Glomerular visceral epithelial cell (primary cell): ENCODE measurements at regions not wholly inside any gene's neighbourhood (a gene's known extent, or its start where the extent isn't known, plus 50 kb on each side); places are given as distances from the start of the nearest gene placed in this dataset.
"Not testable (repeated sequence)": the region's sequence is repeated elsewhere in the genome, so short reads cannot be mapped to it uniquely, and the experiment has no call there.

Experiments
- DNase-seq: peaks from one replicate; pipeline ENCODE4 v3.0.0-alpha.2; 2016; ENCODE audit errors: extremely low spot score

DNA sequence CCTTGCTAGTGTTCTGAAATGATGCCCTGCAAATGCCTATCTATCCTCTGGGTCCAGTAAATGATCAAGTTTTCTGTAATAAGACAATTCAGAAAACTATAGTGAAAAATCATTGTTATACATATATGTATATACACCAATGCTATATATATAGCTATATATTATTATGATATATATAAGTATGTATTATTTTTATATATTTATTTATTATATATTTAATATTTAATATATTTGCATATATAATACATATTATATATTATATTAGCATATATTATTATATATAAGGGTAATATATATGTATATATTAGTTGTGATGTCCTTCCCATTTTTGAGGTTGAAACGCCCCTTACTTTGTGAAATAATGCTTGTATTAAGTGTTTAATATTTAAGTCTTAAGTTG, 181.4 kb upstream of the CACNA2D1 start:
- DNase-seq: no peak

- peak; percentile 74 for DNase-seq
Observed at GRCh38 chr7:82624337-82624736, 180.8 kb upstream of the CACNA2D1 start.

- DNase-seq: no peak
Observed at GRCh38 chr7:82623812-82624211, 180.2 kb upstream of the CACNA2D1 start.

- DNase-seq: no peak
Observed at GRCh38 chr7:82617156-82617555, 173.6 kb upstream of the CACNA2D1 start.

- DNase-seq: no peak
Observed at GRCh38 chr7:82616059-82616728, 172.6 kb upstream of the CACNA2D1 start.

GRCh38 chr7:82615527-82615926, 171.9 kb upstream of the CACNA2D1 start:
- DNase-seq: no peak

GRCh38 chr7:82609746-82610145, 166.2 kb upstream of the CACNA2D1 start:
- DNase-seq: no peak

DNA sequence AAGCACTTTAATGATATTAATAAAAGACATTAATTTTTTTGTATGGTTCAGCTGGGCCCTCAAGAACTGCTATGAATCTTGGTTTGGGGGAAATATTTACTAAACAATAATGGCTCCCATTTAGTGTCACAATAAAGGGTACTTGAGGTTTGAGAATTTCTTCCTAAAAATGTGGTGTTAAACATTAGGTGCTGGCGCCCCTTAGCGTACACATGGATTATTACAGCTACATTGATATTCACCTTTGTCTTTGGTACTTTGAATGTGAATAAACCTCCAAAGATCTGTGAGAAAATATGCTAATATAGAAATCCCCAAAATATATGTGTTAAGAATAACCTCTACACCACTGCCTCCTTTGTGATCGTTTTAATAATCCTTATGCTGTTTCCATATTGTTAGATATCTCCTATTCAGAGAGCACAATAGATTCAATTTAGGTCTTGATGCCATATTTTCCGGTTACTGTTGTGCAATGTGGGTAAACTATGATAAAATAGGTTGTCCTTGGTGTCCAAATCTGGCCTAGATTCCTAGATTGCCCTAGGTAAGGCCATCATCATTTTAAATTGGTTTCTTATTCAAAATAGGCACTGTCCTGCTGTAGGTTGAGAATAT, 161.8 kb upstream of the CACNA2D1 start:
- DNase-seq: peak; percentile 34

DNA sequence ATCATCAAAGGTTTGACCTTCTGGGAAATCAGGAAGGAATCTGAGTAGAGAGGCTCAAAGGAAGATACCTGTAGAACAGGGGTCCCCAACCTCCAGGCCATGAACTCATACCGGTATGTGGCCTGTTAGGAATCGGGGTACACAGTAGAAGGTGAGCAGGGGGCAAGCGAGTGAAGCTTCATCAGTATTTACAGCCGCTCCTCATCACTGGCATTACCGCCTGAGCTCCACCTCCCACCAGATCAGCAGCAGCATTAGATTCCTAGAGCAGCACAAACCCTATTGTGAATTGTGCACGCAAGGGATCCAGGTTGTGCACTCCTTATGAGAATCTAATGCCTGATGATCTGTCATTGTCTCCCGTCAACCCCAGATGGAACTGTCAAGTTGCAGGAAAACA, 158.5 kb upstream of the CACNA2D1 start:
- no peak for DNase-seq

- no peak for DNase-seq
Observed at GRCh38 chr7:82600531-82600930, 157.0 kb upstream of the CACNA2D1 start.

- DNase-seq: no peak
Observed at GRCh38 chr7:82599895-82600294, 156.3 kb upstream of the CACNA2D1 start.

DNA sequence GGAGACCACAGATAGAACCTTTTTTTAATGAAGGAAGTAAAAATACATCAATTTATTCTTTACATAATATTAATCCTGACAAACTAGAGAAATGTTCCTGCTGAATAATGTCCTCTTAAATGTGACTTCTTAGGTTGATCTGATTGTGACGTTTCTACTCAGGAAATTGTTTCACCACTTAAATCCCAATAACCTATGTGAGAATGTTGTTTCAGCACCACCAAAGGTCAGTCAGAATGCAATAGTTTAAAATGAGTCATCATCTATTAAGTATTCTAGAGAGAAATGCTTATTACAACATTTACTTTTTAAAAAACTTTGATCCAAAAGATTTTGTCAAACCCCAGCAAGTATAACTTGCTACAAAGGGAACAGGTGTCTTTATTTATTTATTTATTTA, 155.4 kb upstream of the CACNA2D1 start:
- peak; percentile 11 for DNase-seq

DNA sequence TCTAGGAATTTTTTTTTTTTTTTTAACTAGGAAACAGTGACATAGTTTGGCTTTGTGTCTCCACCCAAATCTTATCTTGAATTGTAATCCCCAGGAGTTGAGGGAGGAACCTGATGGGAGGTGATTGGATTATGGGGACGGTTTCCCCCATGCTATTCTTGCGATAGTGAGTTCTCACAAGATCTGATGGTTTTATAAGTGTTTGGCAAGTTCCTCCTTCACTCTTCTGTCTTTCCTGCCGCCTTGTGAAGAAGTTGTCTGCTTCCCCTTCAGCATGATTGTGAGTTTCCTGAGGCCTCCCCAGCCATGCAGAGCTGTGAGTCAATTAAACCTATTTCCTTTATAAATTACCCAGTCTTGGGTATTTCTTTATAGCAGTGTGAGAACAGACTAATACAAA, 152.2 kb upstream of the CACNA2D1 start:
- not testable (repeated sequence) for DNase-seq

- no peak for DNase-seq
Observed at GRCh38 chr7:82595176-82595575, 151.6 kb upstream of the CACNA2D1 start.

DNA sequence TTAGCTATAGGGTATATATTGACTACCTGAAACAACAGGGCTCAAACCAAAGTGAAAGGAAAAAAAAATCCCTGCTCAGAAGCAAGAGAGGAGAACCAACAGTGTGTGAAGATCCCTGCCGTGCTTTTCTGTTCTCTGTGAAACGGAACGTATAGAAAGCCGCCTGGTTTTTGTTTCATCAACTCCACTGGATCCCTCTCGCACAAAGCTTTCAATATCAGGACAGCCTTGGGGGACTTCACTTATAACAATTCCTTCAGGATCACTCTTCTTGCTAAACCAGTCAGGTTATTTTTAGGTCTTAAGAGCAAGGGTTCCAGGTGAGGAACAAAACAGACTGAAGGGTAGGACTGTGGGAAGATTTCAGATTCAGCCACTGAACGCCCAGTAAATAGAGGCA, 151.1 kb upstream of the CACNA2D1 start:
- no peak for DNase-seq

DNA sequence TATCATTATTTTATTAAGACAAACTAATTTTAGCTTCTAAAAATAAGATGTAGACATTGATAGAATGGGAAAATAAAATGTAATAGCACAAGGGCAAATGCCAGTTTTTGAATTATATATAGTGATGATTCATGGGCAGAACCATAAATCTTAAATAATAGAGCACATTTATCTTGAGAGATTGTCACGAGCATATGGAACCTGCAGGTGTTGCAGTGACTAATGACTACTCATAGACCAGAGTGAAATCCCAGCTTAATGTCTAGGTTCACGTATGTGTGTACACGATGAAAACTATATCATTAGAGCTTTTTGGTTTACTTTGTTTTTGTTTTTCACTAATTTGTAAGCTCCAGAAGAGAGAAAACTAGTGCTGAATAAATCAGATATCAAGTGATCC, 150.2 kb upstream of the CACNA2D1 start:
- peak; percentile 8 for DNase-seq

DNA sequence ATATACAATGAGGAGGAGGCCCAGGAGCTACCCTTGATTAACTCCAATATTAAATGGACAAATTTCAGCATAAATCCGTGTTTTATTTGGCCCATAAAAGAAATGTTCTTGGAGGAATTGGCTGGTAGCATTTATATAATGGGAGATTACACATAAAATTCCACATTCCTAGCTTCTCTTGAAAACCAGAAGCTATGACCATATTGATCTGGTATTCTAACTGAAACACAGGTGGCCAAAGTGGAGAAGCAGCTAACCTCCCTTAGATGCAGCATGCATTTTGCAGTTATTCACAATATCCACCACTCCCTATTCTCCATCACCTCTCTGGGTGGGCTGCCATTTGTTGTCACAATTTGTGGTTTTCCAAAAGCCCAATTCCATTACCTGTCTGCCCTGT, 148.8 kb upstream of the CACNA2D1 start:
- DNase-seq: no peak

GRCh38 chr7:82579047-82579446, 135.5 kb upstream of the CACNA2D1 start:
- no peak for DNase-seq

GRCh38 chr7:82578430-82578829, 134.9 kb upstream of the CACNA2D1 start:
- no peak for DNase-seq

DNA sequence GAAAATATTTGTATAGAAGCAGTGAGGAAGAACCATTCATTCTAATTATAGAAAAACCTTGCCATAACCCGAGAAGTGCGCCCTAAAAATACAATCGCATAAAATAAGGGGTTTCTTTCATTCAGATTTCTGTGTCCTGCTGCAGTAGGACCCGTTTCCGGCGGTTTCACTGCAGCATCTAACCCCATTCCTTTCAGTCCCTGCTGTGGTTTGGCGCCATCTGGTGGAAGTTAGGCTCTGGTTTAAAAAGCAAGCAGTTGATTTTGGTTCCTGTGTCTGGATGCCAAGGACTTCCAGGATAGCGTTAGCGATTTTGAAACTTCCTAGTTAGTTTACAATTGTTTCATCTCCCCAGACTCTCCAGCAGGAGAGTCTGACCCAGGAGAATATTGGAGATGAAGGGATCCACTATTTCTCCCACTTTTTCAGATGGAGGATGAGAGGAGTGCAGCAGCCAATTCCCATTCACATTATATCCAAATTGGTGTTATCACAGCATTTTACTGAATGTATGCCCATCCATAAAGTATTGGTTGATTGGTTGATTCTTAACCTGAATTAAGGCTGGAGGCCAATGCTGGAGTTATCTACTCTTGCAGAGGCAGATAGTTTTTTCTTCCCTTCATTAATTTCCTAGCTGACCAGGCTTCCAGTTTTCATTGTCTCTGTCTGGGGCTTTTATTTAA, 128.8 kb upstream of the CACNA2D1 start:
- peak; percentile 79 for DNase-seq

DNA sequence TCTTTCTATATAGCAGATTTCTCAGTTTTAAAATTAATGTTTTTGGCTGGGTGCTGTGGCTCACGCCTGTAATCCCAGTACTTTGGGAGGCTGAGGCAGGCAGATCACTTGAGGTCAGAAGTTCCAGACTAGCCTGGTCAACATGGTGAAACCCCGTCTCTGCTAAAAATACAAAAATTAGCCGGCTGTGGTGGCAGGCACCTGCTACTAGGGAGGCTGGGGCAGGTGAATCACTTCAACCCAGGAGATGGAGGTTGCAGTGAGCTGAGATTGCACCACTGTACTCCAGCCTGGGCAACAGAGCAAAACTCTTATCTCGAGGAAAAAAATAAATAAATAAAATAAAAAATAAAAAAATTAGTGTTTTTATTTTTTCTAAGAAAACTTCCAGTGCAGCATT, 127.5 kb upstream of the CACNA2D1 start:
- DNase-seq: not testable (repeated sequence)

DNA sequence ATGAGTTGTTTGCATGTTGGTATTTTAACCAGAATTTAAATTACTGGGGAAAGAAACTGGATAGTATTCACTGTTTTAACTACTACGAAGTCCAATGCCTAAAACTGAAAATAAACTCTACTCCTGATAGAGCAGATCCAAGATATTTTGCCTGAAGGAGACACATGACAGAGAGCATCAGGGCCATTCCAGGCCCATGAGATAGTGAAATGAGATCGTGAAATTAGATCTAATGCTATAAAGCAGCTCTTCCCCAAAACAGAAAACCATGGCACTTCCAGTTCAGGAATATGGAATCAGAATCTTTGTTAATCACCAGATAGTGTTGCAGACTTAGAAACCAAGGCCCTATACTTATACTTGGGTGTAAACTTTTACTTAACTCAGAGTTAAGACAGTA, 124.3 kb upstream of the CACNA2D1 start:
- no peak for DNase-seq

DNA sequence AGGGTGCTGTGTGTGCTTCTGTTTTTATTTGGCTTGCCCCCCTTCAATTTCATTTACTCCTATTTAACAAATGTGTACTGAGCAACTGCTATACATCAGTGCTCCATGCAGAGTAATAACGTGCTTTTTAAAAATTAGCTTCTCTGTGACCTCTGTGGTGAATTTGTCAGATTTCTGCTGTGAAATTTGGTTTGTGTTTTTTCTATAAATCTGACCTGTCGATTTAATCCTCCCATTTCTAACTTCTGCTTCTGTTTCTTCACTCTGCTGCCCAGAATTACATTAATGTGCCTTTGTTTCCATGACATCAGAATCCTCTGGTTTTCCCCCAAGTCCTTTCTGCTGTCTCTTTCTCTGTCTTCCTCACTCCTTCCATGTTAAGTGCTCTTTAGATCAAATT, 123.8 kb upstream of the CACNA2D1 start:
- DNase-seq: no peak
